Mesothelial cell of epicardium (in vitro differentiated cells): ENCODE measurements at regions not wholly inside any gene's neighbourhood (a gene's known extent, or its start where the extent isn't known, plus 50 kb on each side); places are given as distances from the start of the nearest gene placed in this dataset.
A peak's percentile ranks its signal among the peaks of the same experiment; 100 is the strongest.
"Not testable (repeated sequence)": the region's sequence is repeated elsewhere in the genome, so short reads cannot be mapped to it uniquely, and the experiment has no call there.

Experiments used
- DNase-seq, 2 experiments: peaks; one replicate each; pipeline ENCODE4 v3.0.0; 2021; ENCODE audit warnings: low spot score in 2 of 2; ENCODE audit not compliant: unreplicated experiment in 2 of 2
- H3K27ac Mint-ChIP-seq: 2 replicates; pipeline ENCODE4 v1.8.0; 2021; ENCODE audit warnings: mixed read lengths
- H3K27me3 Mint-ChIP-seq: 2 replicates; pipeline ENCODE4 v1.8.0; 2021; ENCODE audit warnings: low read depth, mixed read lengths
- H3K36me3 Mint-ChIP-seq: 2 replicates; pipeline ENCODE4 v1.8.0; 2021; ENCODE audit warnings: mixed read lengths
- H3K4me1 Mint-ChIP-seq: 2 replicates; pipeline ENCODE4 v1.8.0; 2021; ENCODE audit warnings: mixed read lengths
- H3K4me3 Mint-ChIP-seq: 2 replicates; pipeline ENCODE4 v1.8.0; 2021; ENCODE audit warnings: mild to moderate bottlenecking, moderate library complexity, mixed read lengths
- H3K9me3 Mint-ChIP-seq: 2 replicates; pipeline ENCODE4 v1.8.0; 2021; ENCODE audit warnings: mixed read lengths
- TF ChIP-seq, protein P1 (sequence below): fragments of 200-600 bp; sonication (generic); IDR thresholded peaks from one replicate; pipeline ENCODE4 v1.5.0; 2021; ENCODE audit warnings: antibody characterized with exemption; ENCODE audit not compliant: unreplicated experiment

DNA sequence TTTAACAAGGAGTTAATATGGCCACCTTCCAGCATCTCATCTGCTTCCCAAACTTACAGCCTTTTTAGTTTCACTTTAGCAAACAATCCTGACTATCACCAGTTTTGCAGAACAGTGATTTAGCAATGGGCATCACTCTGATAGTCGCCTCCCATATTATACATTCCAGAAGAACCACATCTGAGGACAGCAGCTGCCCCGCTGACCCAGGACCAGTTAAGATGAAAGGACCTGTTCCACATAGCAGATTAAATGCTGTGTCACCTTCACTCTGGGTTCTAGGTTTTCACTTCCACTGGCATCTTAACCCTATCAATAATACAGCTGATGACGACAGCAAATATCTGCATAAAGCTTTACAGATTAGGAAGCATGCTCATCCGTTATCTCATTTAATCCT, 99.8 kb downstream of the TRIM69 start:
- Mint-ChIP-seq H3K4me3 (no peak overlapping the region), H3K27me3 (peaks cover 3% of the 10 kb centered on the region), H3K36me3 (no peaks in the 10 kb centered on the region), H3K27ac (no peak overlapping the region), H3K9me3 (no peaks in the 10 kb centered on the region), H3K4me1 (peaks cover 6% of the 10 kb centered on the region)
- TF ChIP-seq, protein P1, sequence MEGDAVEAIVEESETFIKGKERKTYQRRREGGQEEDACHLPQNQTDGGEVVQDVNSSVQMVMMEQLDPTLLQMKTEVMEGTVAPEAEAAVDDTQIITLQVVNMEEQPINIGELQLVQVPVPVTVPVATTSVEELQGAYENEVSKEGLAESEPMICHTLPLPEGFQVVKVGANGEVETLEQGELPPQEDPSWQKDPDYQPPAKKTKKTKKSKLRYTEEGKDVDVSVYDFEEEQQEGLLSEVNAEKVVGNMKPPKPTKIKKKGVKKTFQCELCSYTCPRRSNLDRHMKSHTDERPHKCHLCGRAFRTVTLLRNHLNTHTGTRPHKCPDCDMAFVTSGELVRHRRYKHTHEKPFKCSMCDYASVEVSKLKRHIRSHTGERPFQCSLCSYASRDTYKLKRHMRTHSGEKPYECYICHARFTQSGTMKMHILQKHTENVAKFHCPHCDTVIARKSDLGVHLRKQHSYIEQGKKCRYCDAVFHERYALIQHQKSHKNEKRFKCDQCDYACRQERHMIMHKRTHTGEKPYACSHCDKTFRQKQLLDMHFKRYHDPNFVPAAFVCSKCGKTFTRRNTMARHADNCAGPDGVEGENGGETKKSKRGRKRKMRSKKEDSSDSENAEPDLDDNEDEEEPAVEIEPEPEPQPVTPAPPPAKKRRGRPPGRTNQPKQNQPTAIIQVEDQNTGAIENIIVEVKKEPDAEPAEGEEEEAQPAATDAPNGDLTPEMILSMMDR = no peak
- no peak for DNase-seq

DNA sequence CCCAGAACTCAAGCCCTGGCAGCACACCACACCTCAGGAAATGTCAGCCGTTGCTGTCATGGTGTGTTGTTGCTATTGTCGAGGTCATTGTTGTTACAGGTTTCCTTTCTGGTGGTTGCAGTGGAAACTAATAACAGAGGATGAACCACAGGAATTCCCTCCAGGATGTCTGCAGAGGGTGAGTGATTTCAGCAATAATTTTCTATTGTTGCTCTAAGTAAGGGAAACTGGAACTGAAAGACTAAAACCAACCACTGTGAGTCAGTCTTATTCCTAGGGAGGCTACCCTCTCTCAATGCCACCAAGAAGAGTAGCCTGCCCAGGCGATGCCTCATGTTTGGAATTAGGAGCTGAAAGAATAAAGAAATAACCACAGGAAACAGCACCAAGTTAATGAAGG, 102.6 kb downstream of the TRIM69 start:
- not testable (repeated sequence) for H3K36me3 Mint-ChIP-seq, H3K4me3 Mint-ChIP-seq, H3K27ac Mint-ChIP-seq, DNase-seq, H3K27me3 Mint-ChIP-seq, H3K4me1 Mint-ChIP-seq, H3K9me3 Mint-ChIP-seq

DNA sequence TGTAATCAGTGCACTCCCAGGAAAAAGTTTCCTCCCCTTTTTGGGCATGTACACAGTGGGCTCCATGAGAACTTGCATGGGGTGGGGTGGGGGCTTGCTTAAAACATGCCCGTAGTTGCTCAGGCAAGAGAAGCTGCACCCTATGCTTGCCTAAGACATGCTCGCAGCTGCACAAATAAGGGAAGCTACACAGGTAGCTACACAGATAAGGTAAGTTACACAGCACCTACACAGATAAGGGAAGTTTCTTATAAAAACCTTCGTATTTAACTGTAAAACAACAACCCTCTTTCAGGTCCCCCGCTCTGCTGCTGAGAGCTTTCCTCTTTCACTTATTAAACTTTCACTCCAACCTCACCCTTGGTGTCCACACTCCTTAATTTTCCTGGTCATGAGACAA, 105.4 kb downstream of the TRIM69 start:
- H3K4me1 Mint-ChIP-seq, DNase-seq, H3K4me3 Mint-ChIP-seq, H3K9me3 Mint-ChIP-seq, H3K36me3 Mint-ChIP-seq, H3K27me3 Mint-ChIP-seq, H3K27ac Mint-ChIP-seq: not testable (repeated sequence)

DNA sequence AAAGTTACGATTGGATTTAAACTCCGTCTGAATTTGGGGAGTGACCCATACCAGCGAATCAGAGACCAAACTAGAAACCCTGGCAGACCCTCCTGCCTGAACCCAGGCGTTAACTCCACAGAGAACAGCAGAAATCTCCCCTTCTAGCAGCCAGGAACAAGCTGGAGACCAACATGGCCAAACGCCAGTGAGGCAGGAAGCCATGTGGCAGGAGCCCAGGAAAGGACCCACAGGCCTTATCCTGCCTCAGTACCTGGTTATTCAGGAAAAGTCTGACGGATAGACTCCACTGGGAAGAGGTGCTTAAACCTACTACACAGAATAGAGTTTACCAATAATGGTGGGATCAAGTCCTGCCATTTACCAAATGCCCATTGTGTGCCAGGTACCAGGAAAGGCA, 106.6 kb downstream of the TRIM69 start:
- not testable (repeated sequence) for H3K9me3 Mint-ChIP-seq, H3K27me3 Mint-ChIP-seq, H3K36me3 Mint-ChIP-seq, H3K27ac Mint-ChIP-seq, DNase-seq, H3K4me1 Mint-ChIP-seq, H3K4me3 Mint-ChIP-seq

DNA sequence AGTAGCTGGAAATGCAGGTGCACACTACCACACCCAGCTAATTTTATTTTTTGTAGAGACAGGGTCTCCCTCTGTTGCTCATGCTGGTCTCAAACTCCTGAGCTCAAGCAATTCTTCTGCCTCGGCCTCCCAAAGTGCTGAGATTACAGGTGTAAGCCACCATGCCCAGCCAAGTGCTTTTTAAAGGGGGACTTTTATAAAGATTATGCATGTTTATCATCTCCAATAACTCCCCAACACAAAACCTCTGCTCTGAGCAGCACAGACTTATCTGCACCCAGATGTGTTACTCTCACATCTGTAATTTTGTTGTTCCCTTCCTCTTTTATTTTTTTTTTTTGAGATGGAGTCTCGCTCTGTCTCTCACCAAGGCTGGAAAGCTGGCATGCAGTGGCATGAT, 108.6 kb downstream of the TRIM69 start:
- not testable (repeated sequence) for DNase-seq, H3K9me3 Mint-ChIP-seq, H3K4me1 Mint-ChIP-seq, H3K27me3 Mint-ChIP-seq, H3K27ac Mint-ChIP-seq, H3K4me3 Mint-ChIP-seq, H3K36me3 Mint-ChIP-seq

DNA sequence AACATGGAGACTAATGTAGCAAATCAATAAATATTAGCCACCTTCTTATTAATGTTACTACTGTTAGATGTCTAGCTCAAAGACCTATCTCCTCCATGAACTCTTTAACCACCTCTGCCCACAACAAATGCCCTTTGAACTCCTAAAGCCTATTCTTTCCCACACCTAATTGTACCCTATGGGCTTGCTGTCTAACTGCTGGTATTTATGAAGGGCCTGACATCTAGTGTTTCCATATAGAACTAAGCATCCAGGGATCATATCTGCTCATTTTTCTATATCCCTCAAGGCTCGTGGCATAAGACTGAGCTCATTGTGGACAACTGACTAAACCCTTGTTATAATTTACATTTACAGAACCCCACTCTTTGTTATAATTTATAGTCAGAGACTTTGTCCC, 109.8 kb downstream of the TRIM69 start:
- DNase-seq, H3K4me1 Mint-ChIP-seq, H3K36me3 Mint-ChIP-seq, H3K9me3 Mint-ChIP-seq, H3K4me3 Mint-ChIP-seq, H3K27ac Mint-ChIP-seq, H3K27me3 Mint-ChIP-seq: not testable (repeated sequence)

DNA sequence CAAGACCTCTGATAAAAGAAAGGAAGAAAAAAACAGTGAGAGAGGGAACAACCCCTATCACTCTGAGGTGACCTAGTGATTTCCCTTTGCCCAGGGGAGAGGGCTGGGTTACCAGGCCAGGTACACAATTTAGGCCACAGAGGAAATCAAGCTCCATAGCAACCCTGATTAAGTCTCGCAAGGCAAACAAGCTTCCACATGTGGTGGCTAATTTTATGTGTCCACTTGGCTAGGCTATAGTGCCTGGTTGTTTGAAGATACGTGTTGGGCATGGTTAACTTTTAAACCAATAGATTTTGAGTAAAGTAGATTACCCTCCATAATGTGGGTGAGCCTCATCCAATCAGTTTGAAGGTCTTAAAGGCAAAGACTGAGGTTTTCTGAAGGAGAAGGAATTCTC, 108.9 kb upstream of the TERB2 start:
- not testable (repeated sequence) for H3K27me3 Mint-ChIP-seq, H3K9me3 Mint-ChIP-seq, H3K36me3 Mint-ChIP-seq, H3K4me3 Mint-ChIP-seq, DNase-seq, H3K27ac Mint-ChIP-seq, H3K4me1 Mint-ChIP-seq

DNA sequence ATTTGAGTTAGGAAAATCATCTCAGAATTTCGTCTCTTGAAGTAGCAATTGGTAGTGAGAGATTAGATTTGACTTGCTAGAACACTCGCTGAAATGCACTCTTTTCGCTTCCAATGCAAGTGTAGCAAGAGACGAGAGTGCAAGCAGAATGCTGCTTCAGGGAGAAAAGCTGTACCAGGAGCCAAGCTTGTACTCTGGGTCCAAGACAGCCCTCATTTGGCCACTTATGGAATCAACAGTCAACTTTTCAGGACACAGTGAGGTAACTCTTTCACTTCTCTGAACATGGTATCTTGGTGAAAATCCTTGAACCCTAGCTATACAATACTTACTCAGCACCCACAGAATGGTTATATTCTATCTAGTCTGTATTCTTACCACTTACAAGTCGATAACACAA, 107.6 kb upstream of the TERB2 start:
- not testable (repeated sequence) for H3K4me3 Mint-ChIP-seq, H3K36me3 Mint-ChIP-seq, DNase-seq, H3K9me3 Mint-ChIP-seq, H3K4me1 Mint-ChIP-seq, H3K27ac Mint-ChIP-seq
- H3K27me3 Mint-ChIP-seq = peaks cover 14% of the 10 kb centered on the region

DNA sequence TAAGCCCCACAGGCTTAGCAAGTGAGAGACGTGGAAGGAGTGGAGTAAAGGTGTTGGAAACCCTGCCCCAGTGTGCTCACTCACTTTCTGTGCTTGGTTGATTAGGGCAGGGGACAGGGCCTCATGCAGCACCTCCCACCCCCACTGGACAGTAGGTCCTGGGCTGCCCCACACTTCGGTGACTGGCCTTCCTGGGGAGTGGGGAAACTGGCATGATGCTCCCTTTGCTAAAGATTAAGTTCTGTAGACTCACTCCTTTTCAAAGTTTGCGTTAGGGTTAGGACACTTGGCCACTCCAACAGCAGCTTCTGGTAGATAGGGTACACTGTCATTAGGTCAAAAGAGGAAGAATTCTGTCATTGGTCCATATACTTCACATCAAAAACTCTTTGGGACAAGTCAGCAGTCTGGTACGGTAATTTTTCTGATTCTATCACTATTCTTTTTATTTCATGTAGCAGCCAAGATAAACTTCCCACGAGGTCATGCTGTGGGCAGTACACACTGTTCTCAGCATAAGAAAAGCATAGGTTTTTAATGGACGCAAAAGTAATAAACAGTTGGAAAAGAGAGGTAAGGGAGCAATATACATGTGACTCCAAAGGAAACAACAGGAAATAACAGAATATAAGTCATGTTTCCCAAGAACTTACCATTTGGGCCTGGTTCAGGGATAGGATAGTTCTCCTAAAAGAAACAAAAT, 106.6 kb upstream of the TERB2 start:
- not testable (repeated sequence) for DNase-seq, H3K9me3 Mint-ChIP-seq, H3K27ac Mint-ChIP-seq, H3K4me1 Mint-ChIP-seq, H3K4me3 Mint-ChIP-seq, H3K36me3 Mint-ChIP-seq
- H3K27me3 Mint-ChIP-seq = peaks cover 14% of the 10 kb centered on the region

DNA sequence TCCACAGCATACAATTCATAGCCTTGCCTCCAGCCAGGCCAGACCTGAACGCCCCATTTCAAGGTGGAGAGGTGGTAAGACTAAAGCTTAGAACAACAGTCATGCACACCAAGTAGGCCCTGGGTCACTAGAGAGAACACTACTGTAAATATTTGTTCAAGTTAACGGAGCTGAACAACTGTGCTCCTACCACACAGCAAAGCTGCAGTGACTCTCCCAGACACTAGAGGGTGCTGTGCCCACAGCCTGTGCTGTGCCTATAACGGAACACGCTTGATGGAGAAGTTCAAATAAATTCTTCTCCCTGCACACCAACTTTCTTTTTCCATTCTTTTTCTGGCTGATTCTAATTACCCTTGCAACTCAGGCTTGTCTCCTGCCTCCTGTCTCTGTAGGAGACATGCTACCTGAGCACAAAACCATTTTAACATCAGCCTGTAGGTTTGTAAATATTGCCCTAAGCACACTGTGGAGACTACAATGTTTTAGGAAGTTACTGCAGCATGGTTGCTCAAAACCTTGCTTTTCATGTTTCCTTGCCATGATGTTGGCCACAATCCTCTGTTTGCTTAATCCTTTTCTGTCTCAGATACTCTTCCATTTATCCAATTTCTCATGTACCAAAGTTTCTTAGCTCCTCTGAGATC, 103.1 kb upstream of the TERB2 start:
- not testable (repeated sequence) for H3K4me3 Mint-ChIP-seq, H3K27ac Mint-ChIP-seq, H3K36me3 Mint-ChIP-seq, H3K4me1 Mint-ChIP-seq, H3K9me3 Mint-ChIP-seq
- TF ChIP-seq, protein P1 = peak; percentile 65
- DNase-seq = peak in 1 of 2 experiments; percentile 63
- peaks cover 14% of the 10 kb centered on the region for H3K27me3 Mint-ChIP-seq

DNA sequence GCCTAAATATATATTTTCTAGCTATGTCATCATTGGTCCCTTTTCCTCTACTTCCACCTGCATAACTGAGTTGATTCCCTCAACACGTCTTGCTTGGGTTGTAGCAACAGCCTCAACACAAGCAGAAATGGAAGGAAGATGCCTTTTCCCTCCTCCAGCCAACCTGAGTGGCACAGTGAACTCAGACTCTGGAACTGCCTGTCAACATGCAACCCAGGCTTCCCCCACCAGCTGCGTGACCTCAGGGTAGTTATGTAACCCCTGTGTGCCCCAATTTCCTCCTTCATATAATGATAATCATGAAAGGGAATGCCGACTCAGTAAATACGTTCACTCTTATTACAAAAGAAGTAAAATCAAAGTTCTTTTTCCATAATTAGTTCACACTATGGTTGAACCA, 101.8 kb upstream of the TERB2 start:
- not testable (repeated sequence) for H3K27ac Mint-ChIP-seq, H3K9me3 Mint-ChIP-seq, H3K4me1 Mint-ChIP-seq, H3K36me3 Mint-ChIP-seq, DNase-seq, H3K4me3 Mint-ChIP-seq
- H3K27me3 Mint-ChIP-seq = peaks cover 14% of the 10 kb centered on the region

DNA sequence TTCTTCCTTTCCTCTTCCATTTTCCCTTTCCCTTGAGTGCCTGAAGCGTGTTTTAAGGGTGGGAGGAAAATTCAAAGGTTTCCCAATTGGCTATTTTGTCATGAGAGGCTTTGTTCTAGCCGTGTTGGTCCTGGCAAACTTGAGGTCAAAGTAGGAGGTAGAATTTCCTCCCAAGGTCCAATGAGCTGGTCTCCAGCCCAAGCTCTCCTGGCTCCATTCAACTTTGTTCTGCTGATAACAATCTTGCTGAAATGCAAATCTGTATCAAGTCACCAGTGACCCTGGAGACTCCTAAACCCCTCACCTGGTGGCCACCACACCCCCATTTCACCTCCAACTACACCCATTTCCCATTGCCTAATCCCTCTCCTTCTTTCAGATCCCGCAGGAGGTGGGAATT, 100.2 kb upstream of the TERB2 start:
- H3K9me3 Mint-ChIP-seq, H3K36me3 Mint-ChIP-seq, H3K27ac Mint-ChIP-seq, H3K4me1 Mint-ChIP-seq, DNase-seq, H3K4me3 Mint-ChIP-seq: not testable (repeated sequence)
- H3K27me3 Mint-ChIP-seq = peaks cover 14% of the 10 kb centered on the region
